GM12878 (cell line): ENCODE measurements at regions not wholly inside any gene's neighbourhood (a gene's known extent, or its start where the extent isn't known, plus 50 kb on each side); places are given as distances from the start of the nearest gene placed in this dataset.

ENCODE experiments used
- ATAC-seq: fragments of 200-7000 bp; cut with Tn5 transposase; 3 replicates; pipeline ENCODE4 v1.9.1; 2020; ENCODE audit warnings: mild to moderate bottlenecking, moderate library complexity
- BruUV-seq: library from RNA; stranded (reverse); fragments of 400-500 nt; replicated peaks from 2 replicates; lab custom pipeline; 2021; lab: Mats Ljungman, UMichigan
- CTCF ChIA-PET: fragments of 300-600 bp; sonication (Branson Sonifier 250); formaldehyde crosslinking; extraction: SDS; loops from one replicate; lab custom pipeline; 2021; ENCODE audit warnings: inconsistent platforms; lab: Yijun Ruan, JAX
- POLR2A ChIA-PET: fragments of 350-600 bp; formaldehyde crosslinking; extraction: SDS; loops from one replicate; lab custom pipeline; 2021; ENCODE audit warnings: inconsistent platforms; lab: Charles Lee
- RAD21 ChIA-PET: fragments of 300-600 bp; sonication (Branson Sonifier 250); formaldehyde crosslinking; loops from one replicate; lab custom pipeline; 2023; ENCODE audit warnings: antibody characterized with exemption; ENCODE audit not compliant: unreplicated experiment; lab: Charles Lee
- SMC1A ChIA-PET: fragments of 300-600 bp; sonication (Branson Sonifier 250); formaldehyde crosslinking; loops from one replicate; lab custom pipeline; 2023; ENCODE audit not compliant: unreplicated experiment, uncharacterized antibody; lab: Charles Lee
- DNase-seq: peaks from one replicate; pipeline ENCODE4 v3.0.0-alpha.2; 2011; ENCODE audit warnings: low read depth, low spot score
- FAIRE-seq: peaks from 3 replicates; lab custom pipeline; 2011; peaks lifted over from hg19 to GRCh38; lab: Jason Lieb, UNC
- H2AFZ ChIP-seq: 2 replicates; pipeline ENCODE4 v1.6.0; 2011; ENCODE audit warnings: low read depth, low read length, control low read depth; ENCODE audit not compliant: control insufficient read depth
- H3K27ac ChIP-seq: 2 replicates; pipeline ENCODE4 v1.5.1; 2011; ENCODE audit warnings: control low read depth; ENCODE audit not compliant: control insufficient read depth, insufficient read depth
- H3K27me3 ChIP-seq, 2 experiments: replicated peaks in 1 of 2; 2 replicates each; pipeline versions ENCODE4 v1.6.0 to v1.6.1; 2011; ENCODE audit warnings: low read length in 1 of 2; ENCODE audit not compliant: control insufficient read depth in 2 of 2, insufficient read depth in 2 of 2
- H3K36me3 ChIP-seq, 2 experiments: 2 replicates each; pipeline ENCODE4 v1.5.1; 2011; ENCODE audit warnings: low read length in 1 of 2; ENCODE audit not compliant: control insufficient read depth in 2 of 2, insufficient read depth in 2 of 2
- H3K4me1 ChIP-seq: 2 replicates; pipeline ENCODE4 v1.6.1; 2011; ENCODE audit warnings: mild to moderate bottlenecking, low read length, moderate library complexity, mixed read lengths; ENCODE audit not compliant: control insufficient read depth, insufficient read depth
- H3K4me2 ChIP-seq: 2 replicates; pipeline ENCODE4 v1.6.0; 2011; ENCODE audit warnings: control low read depth; ENCODE audit not compliant: control insufficient read depth, insufficient read depth
- H3K4me3 ChIP-seq: fragments of 200-600 bp; sonication (generic); 2 replicates; pipeline ENCODE4 v1.5.1; 2016
- H3K79me2 ChIP-seq: 2 replicates; pipeline ENCODE4 v1.6.0; 2011; ENCODE audit warnings: low read length; ENCODE audit not compliant: control insufficient read depth, insufficient read depth
- H3K9ac ChIP-seq: 2 replicates; pipeline ENCODE4 v1.8.0; 2011; ENCODE audit warnings: low read length, control low read depth, mixed read lengths; ENCODE audit not compliant: control insufficient read depth, insufficient read depth
- H3K9me3 ChIP-seq: replicated peaks from 3 replicates; pipeline ENCODE4 v1.5.1; 2011; ENCODE audit warnings: mild to moderate bottlenecking, low read length; ENCODE audit not compliant: control insufficient read depth, insufficient read depth
- H4K20me1 ChIP-seq: 2 replicates; pipeline ENCODE4 v1.6.0; 2011; ENCODE audit not compliant: control insufficient read depth, insufficient read depth
- CTCF ChIP-seq, 3 experiments: IDR thresholded peaks in 2 of 3; conservative IDR thresholded peaks in 1 of 3; 2 replicates each; pipeline ENCODE4 v1.5.1; 2011; ENCODE audit warnings: low read depth in 3 of 3, low read length in 3 of 3, mild to moderate bottlenecking in 3 of 3, control low read depth in 2 of 3, moderate library complexity in 2 of 3, inconsistent platforms in 1 of 3, mixed read lengths in 1 of 3; ENCODE audit not compliant: control insufficient read depth in 2 of 3, insufficient read depth in 1 of 3; ENCODE audit errors: extremely low read depth in 1 of 3
- DPF2 ChIP-seq: fragments of 450-650 bp; IDR thresholded peaks from 2 replicates; pipeline ENCODE4 v1.6.1; 2017; ENCODE audit warnings: mild to moderate bottlenecking
- ETV6 ChIP-seq, 2 experiments: fragments of 450-650 bp in 1 of 2; IDR thresholded peaks in 1 of 2; conservative IDR thresholded peaks in 1 of 2; 2 replicates each; pipeline ENCODE4 v1.6.1; 2014; ENCODE audit warnings: antibody characterized with exemption in 1 of 2, borderline replicate concordance in 1 of 2, low read depth in 1 of 2, mild to moderate bottlenecking in 1 of 2, moderate library complexity in 1 of 2
- GATAD2B ChIP-seq: fragments of 450-650 bp; conservative IDR thresholded peaks from 2 replicates; pipeline ENCODE4 v1.6.1; 2017; ENCODE audit warnings: low read depth, mild to moderate bottlenecking, moderate library complexity
- JUNB ChIP-seq: IDR thresholded peaks from 2 replicates; pipeline ENCODE4 v1.6.1; 2016; ENCODE audit warnings: antibody characterized with exemption, mild to moderate bottlenecking
- MEF2A ChIP-seq: IDR thresholded peaks from 2 replicates; pipeline ENCODE4 v1.6.1; 2011; ENCODE audit warnings: low read depth, mild to moderate bottlenecking, low read length, moderate library complexity; ENCODE audit not compliant: insufficient read depth
- NBN ChIP-seq: fragments of 450-650 bp; IDR thresholded peaks from 2 replicates; pipeline ENCODE4 v1.6.1; 2016
- SMAD5 ChIP-seq: IDR thresholded peaks from 2 replicates; pipeline ENCODE4 v1.6.1; 2016; ENCODE audit warnings: antibody characterized with exemption, low read depth
- SP1 ChIP-seq: IDR thresholded peaks from one replicate; pipeline ENCODE4 v1.6.1; 2011; ENCODE audit warnings: low read depth, low read length
- TCF12 ChIP-seq: IDR thresholded peaks from 2 replicates; pipeline ENCODE4 v1.6.1; 2011; ENCODE audit warnings: low read depth, mild to moderate bottlenecking, low read length
- USF2 ChIP-seq: IDR thresholded peaks from 2 replicates; pipeline ENCODE4 v1.6.1; 2011; ENCODE audit warnings: low read depth, low read length, improper control_type of control experiment, borderline replicate concordance
- ZNF274 ChIP-seq: IDR thresholded peaks from one replicate; pipeline ENCODE4 v1.8.0; 2011; ENCODE audit not compliant: insufficient read length, insufficient read depth
- in situ Hi-C: fragments of 300-500 bp; cut with MboI; formaldehyde crosslinking; loops from 9 replicates; pipeline ENCODE4 v1.14.3; 2018; ENCODE audit warnings: mixed read lengths
- intact Hi-C: fragments of 100-400 bp; cut with micrococcal nuclease; formaldehyde crosslinking; loops from one replicate; pipeline ENCODE4 v1.14.2; 2022; ENCODE audit not compliant: unreplicated experiment

GRCh38 chr3:31140470-31140869 lies 246.0 kb upstream of the GADL1 start:
- no peak for TF ChIP-seq JUNB
- TF ChIP-seq ZNF274, result no peak
- no peak for TF ChIP-seq SP1
- TF ChIP-seq ETV6 (conservative IDR thresholded peaks at IDR 0.05 in 1 of 2, IDR thresholded peaks at IDR 0.05 in 1 of 2; ENCODE audit: borderline replicate concordance in 1 of 2, low read depth in 1 of 2), result no peak
- TF ChIP-seq SMAD5, result no peak
- TF ChIP-seq MEF2A, result no peak
- Histone ChIP-seq H3K36me3 (no peaks in the 10 kb centered on the region), H3K9me3 (no peaks in the 10 kb centered on the region; the same call in 2 of the 3 replicates), H3K4me3 (no peak overlapping the region), H2AFZ (no peak overlapping the region), H3K4me1 (no peaks in the 10 kb centered on the region), H3K27ac (no peak overlapping the region), H3K27me3 (no peaks in the 10 kb centered on the region), H4K20me1 (no peaks in the 10 kb centered on the region), H3K4me2 (no peak overlapping the region), H3K79me2 (no peaks in the 10 kb centered on the region), H3K9ac (no peak overlapping the region)
- ChIA-PET SMC1A (interaction anchor here (1.2 kb wide), 1 partner anchor 11 kb away, joined by 4 read pairs; no protein-coding TSS in a partner anchor), RAD21 (no interaction called here), POLR2A (no interaction called here), CTCF (interaction anchor here (1.0 kb wide), 1 partner anchor 13 kb away, joined by 3 read pairs; no protein-coding TSS in a partner anchor)
- no peak for DNase-seq
- no peak for FAIRE-seq
- intact Hi-C loops (no loop called here), in situ Hi-C loops (no loop called here)
- ATAC-seq, result no peak
- BruUV-seq, result no TSS peak

GRCh38 chr3:31142139-31142538 lies 247.7 kb upstream of the GADL1 start:
- in situ Hi-C loops, result no loop called here
- TF ChIP-seq GATAD2B, result no peak
- TF ChIP-seq NBN, result no peak
- TF ChIP-seq CTCF (IDR thresholded peaks at IDR 0.05 in 2 of 3, conservative IDR thresholded peaks at IDR 0.05 in 1 of 3; ENCODE audit: control insufficient read depth in 2 of 3, extremely low read depth in 1 of 3, insufficient read depth in 1 of 3, low read depth in 3 of 3, low read length in 3 of 3), result no peak
- TF ChIP-seq TCF12, result no peak
- no peak for TF ChIP-seq USF2
- TF ChIP-seq DPF2, result no peak

More at GRCh38 chr3:31142139-31142538, 247.7 kb upstream of the GADL1 start:
- Histone ChIP-seq H3K4me1 (no peaks in the 10 kb centered on the region), H3K36me3 (no peaks in the 10 kb centered on the region), H3K9ac (no peak overlapping the region), H3K79me2 (no peaks in the 10 kb centered on the region), H4K20me1 (no peaks in the 10 kb centered on the region), H3K4me3 (no peak overlapping the region), H3K9me3 (no peaks in the 10 kb centered on the region; the same call in 2 of the 3 replicates), H3K27me3 (no peaks in the 10 kb centered on the region), H2AFZ (no peak overlapping the region), H3K4me2 (no peak overlapping the region), H3K27ac (no peak overlapping the region)
- no peak for ATAC-seq
- intact Hi-C loops, result no loop called here
- no peak for FAIRE-seq
- BruUV-seq, result no TSS peak
- SMC1A ChIA-PET, result interaction anchor here (1.1 to 1.7 kb wide), 3 partner anchors 13 to 84 kb away, joined by 3 to 4 read pairs (median 3); no protein-coding TSS in a partner anchor
- RAD21 ChIA-PET, result no interaction called here
- CTCF ChIA-PET, result no interaction called here
- POLR2A ChIA-PET, result no interaction called here
- DNase-seq, result no peak
